SH-SY5Y (cell line): ENCODE measurements at regions not wholly inside any gene's neighbourhood (a gene's known extent, or its start where the extent isn't known, plus 50 kb on each side); places are given as distances from the start of the nearest gene placed in this dataset.

Source experiments
- GATA2 ChIP-seq: IDR thresholded peaks from 2 replicates; pipeline ENCODE4 v1.6.1; 2011; ENCODE audit warnings: mild to moderate bottlenecking, low read depth, low read length
- GATA3 ChIP-seq: IDR thresholded peaks from 2 replicates; pipeline ENCODE4 v1.6.1; 2011; ENCODE audit warnings: low read depth, mild to moderate bottlenecking, low read length, moderate library complexity

GRCh38 chr2:64217198-64217869 lies 73.1 kb upstream of the PELI1 start:
- TF ChIP-seq GATA2 (no peak), GATA3 (no peak)

DNA sequence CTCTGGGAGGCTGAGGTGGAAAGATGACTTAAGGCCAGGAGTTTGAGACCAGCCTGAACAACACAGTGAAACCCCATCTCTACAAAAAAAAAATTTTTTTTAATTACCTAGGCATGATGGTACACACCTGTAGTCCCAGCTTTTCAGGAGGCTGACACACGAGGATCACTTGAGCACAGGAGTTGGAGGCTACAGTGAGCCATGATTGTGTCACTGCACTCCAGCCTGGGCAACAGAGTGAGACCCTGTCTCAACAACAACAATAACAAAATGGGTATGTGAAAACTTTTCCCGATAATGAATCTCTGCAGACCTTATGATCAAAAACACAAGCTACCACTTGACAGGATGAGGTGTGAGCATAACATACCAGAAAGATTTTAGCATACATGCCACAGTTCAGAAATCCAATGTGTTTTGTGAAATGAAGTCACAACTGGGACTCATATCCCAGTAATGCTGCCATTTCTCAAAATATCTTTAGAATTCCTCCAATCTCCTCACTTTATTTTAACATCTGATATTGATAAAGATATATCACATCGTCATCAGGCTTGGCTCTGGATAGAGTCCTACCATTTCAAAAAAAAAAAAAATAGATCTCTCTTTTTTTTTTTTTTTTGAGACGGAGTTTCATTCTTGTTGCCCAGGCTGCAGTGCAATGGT lies 74.0 kb upstream of the PELI1 start:
- TF ChIP-seq GATA2 (no peak), GATA3 (no peak)

DNA sequence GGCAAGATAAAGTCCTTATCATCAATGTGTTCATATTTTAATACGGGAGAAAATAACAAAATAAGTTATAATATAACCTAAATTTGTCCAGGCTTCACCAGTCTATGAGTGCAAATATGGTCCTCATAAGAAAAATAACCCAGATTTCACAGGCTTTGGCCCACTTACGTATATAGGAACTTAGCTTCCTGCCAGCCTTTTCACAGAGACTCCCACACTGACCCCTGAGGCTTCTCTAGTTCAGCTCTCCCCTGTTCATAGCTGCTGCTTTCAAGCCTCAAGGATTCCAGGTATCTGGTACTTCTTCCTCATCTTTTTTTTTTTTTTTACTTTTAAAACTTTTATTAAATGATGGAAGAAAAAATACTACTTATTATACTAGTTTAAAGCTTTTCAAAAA lies 74.9 kb upstream of the PELI1 start:
- no peak for TF ChIP-seq GATA2
- TF ChIP-seq GATA3: no peak

DNA sequence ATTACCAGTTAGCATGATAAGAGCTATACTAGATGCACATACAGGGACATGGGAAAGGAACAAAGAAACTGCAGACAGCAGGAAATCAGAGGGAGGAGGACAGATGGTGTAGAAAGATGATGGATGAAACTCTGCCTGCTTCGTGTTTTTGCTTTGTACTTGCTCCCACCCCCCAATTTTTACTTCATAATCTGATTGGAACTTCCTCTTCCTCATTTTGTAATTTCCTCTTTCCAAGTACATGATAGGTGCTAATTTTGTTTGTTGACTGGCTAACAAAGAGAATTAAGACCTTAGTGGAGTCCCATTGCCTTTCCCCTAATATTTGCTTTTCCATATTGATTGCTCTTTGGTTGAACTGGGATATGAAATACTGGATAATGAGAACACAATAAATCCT lies 76.0 kb upstream of the PELI1 start:
- TF ChIP-seq GATA2 (no peak), GATA3 (no peak)

- TF ChIP-seq GATA2 (no peak), GATA3 (no peak)
These were observed 76.8 kb upstream of the PELI1 start for GRCh38 chr2:64220894-64221617.

- TF ChIP-seq GATA3 (no peak), GATA2 (no peak)
These were observed 77.7 kb upstream of the PELI1 start for GRCh38 chr2:64221935-64222334.

DNA sequence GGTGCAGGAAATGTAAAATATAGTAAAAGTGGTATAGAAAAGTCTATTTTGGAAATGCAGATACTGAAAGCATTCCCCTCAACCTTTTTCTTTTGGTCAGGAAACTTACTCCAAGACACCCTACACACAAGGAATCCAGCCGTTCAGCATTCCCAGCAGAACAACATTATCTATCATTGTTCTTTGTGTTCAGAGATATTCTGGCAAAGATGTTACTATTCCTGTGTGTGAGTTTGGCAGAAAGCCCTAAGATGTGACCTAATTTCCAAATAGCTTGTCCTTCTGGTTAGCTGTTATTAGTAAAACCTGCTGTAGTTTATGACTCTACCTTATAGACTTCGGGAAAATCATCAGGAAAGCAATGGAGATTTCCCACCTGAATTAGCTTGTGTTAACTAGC lies 78.1 kb upstream of the PELI1 start:
- TF ChIP-seq GATA2: no peak
- no peak for TF ChIP-seq GATA3

DNA sequence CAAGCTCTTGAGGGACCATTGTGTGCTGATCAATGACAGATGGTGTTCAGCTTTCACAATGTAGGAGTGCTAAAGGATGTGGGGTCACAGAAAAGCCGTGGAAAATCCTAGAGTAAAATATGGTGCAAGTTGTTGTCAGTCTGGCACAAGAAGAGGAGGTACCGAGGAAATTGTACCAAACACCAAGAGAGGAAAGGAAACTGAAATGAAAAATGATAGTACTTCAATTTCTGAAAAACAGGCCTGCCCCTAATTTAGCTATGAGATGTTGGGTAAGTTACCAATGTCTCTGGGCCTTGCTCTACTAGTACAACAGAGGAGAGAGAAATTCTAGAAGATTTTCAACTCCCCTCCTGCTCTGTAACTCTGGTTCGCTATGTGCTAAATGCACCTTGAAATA lies 78.8 kb upstream of the PELI1 start:
- TF ChIP-seq GATA3: no peak
- no peak for TF ChIP-seq GATA2

DNA sequence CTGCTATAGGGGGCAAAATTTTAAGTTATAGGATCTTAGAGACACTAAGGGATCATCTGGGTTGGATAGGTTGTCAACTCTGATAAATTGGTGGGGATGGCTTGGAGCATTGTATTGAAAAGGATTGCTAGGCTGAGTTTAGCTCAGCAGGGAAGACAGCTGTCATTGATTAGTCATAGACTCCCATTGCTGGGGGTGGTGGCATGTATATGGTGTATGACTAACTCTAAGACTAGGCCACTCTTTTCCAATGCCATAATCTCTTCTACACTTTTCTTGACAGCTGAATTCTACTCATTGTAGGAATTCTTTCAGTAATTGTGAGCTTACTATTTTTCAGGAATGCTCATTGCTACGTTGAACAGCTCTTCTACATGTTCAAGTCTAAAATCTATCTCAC lies 81.3 kb upstream of the PELI1 start:
- TF ChIP-seq GATA2: no peak
- TF ChIP-seq GATA3: no peak

GRCh38 chr2:64226611-64227010 lies 82.4 kb upstream of the PELI1 start:
- TF ChIP-seq GATA2 (no peak), GATA3 (no peak)

GRCh38 chr2:64227603-64228125 lies 83.4 kb upstream of the PELI1 start:
- TF ChIP-seq GATA2 (no peak), GATA3 (no peak)

DNA sequence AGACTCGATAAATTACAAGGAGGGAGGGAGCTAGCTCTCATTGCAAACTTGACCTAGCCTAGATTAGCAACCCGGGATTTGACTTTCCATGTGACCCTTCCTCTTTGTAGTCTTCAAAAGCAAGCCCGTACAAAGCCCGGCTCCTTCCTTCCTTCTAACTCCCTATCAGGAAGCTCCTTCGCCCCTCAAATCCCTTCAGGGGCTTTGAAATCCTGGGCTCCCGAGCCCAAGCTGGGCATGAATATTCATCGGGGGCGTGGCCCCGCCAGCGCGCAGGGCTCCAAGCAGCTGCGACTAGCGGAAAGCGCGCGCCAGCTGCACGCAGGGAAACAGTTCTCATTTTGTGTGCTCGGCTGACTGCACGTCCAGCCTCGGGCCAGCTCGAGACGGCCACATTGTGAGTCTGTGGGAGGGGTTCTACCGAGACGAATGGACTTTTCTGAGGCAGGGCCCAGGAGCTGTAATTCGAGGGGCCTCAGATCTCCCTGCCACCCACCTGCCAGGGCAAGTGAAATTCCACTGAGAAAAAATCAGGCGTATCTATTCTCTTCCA lies 84.0 kb upstream of the PELI1 start:
- no peak for TF ChIP-seq GATA2
- TF ChIP-seq GATA3: no peak

GRCh38 chr2:64228918-64229317 lies 84.7 kb upstream of the PELI1 start:
- no peak for TF ChIP-seq GATA2
- no peak for TF ChIP-seq GATA3

DNA sequence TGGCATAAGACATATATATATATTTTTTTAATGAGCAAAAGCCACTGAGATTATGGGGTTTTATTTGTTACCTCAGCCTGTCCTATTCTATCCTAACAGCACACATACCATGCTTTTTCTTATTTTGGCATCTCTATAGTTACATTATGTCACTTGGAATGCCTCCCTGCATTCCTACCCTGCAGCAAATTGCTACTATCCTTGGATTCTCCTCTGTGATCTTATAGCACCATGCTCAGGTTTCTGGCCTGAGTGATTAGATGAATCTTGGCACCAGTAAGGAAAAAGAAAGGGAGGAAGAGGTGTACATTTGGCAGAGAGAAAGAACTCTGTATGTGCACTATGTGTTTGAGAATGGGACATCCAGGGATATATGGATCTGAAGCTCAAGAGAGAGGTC lies 86.3 kb upstream of the PELI1 start:
- no peak for TF ChIP-seq GATA3
- TF ChIP-seq GATA2: no peak
